ENCODE measurements at regions not wholly inside any gene's neighbourhood (a gene's known extent, or its start where the extent isn't known, plus 50 kb on each side); places are given as distances from the start of the nearest gene placed in this dataset.

DNA sequence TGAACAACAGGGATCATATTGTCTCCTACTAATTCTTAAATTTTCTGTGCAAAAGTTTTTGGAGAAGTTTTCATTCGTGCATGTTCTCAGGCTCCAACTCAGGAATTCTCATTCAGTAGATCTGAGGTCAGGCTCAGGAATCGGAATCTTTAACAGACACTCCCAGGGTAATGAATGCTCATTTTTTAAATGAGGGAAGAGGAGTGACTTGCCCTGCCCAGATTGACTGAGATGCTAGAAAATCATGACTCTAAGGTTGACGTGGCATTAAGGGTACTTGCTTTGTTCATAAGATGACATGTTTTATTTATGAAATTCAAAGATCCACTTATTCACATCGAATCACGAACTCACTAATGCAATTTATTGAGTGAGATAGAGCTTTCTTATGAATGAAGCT is 196.6 kb upstream of the NPVF start:
- Histone ChIP-seq H3K4me3 (ENCODE audit: low read depth in 1 of 2, low read length in 2 of 2) (no peak overlapping the region), H3K27me3 (ENCODE audit: control insufficient read depth in 1 of 2, insufficient read depth in 2 of 2, low read length in 2 of 2) (no peaks in the 10 kb centered on the region), H3K4me1 (ENCODE audit: control insufficient read depth in 2 of 2, insufficient read depth in 2 of 2, low read length in 1 of 2) (no peaks in the 10 kb centered on the region), H3K27ac (ENCODE audit: low read depth in 2 of 2, low read length in 1 of 2) (no peak overlapping the region), H3K36me3 (ENCODE audit: control insufficient read depth in 2 of 2, insufficient read depth in 2 of 2, low read length in 1 of 2) (peaks cover 0 to 2% of the 10 kb centered on the region in 2 donors), H3K9me3 (ENCODE audit: control insufficient read depth in 2 of 2, insufficient read depth in 1 of 2, low read depth in 1 of 2, low read length in 1 of 2) (no peaks in the 10 kb centered on the region)
- WGBS, 2 donors: 80 to 85% methylated on average over 5 of the region's 5 CpGs

- no peaks in the 10 kb centered on the region for H3K9me3 ChIP-seq (ENCODE audit: control insufficient read depth in 2 of 2, insufficient read depth in 1 of 2, low read depth in 1 of 2, low read length in 1 of 2)
- H3K27me3 ChIP-seq (ENCODE audit: control insufficient read depth in 1 of 2, insufficient read depth in 2 of 2, low read length in 2 of 2): no peaks in the 10 kb centered on the region
- no peaks in the 10 kb centered on the region for H3K36me3 ChIP-seq (ENCODE audit: control insufficient read depth in 2 of 2, insufficient read depth in 2 of 2, low read length in 1 of 2)
- no peaks in the 10 kb centered on the region for H3K4me1 ChIP-seq (ENCODE audit: control insufficient read depth in 2 of 2, insufficient read depth in 2 of 2, low read length in 1 of 2)
- H3K27ac ChIP-seq (ENCODE audit: low read depth in 2 of 2, low read length in 1 of 2): no peak overlapping the region
- no peak overlapping the region for H3K4me3 ChIP-seq (ENCODE audit: low read depth in 1 of 2, low read length in 2 of 2)
- whole genome bisulfite sequencing, 2 donors: 47 to 71% methylated on average over 1 of the region's 1 CpG
Observed at GRCh38 chr7:25427721-25428120, 199.4 kb upstream of the NPVF start.

DNA sequence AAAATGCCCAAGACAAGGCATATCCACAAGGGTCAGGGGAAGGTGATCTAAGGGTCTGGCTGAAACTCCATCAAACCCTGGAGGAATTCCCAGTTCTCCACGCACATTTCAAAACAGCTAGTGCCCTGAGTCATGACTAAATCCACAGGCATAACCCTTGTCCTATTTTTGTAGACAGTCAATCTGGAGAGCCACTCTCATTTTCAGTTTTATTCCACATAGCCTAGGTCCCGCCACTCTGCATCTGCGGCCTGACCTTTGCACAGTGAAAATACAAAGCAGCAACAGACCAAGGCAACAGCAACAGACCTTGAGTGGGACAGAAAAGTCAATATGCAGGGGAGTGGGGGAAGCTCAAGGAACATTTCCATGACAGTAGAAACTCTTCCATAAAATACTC is 201.4 kb upstream of the NPVF start:
- no peak overlapping the region for H3K27ac ChIP-seq (ENCODE audit: low read depth in 2 of 2, low read length in 1 of 2)
- H3K4me1 ChIP-seq (ENCODE audit: control insufficient read depth in 2 of 2, insufficient read depth in 2 of 2, low read length in 1 of 2): no peaks in the 10 kb centered on the region
- 62 to 67% methylated on average over 3 of the region's 3 CpGs for WGBS, 2 donors
- H3K4me3 ChIP-seq (ENCODE audit: low read depth in 1 of 2, low read length in 2 of 2): no peak overlapping the region
- H3K9me3 ChIP-seq (ENCODE audit: control insufficient read depth in 2 of 2, insufficient read depth in 1 of 2, low read depth in 1 of 2, low read length in 1 of 2): no peaks in the 10 kb centered on the region
- no peaks in the 10 kb centered on the region for H3K36me3 ChIP-seq (ENCODE audit: control insufficient read depth in 2 of 2, insufficient read depth in 2 of 2, low read length in 1 of 2)
- no peaks in the 10 kb centered on the region for H3K27me3 ChIP-seq (ENCODE audit: control insufficient read depth in 1 of 2, insufficient read depth in 2 of 2, low read length in 2 of 2)

DNA sequence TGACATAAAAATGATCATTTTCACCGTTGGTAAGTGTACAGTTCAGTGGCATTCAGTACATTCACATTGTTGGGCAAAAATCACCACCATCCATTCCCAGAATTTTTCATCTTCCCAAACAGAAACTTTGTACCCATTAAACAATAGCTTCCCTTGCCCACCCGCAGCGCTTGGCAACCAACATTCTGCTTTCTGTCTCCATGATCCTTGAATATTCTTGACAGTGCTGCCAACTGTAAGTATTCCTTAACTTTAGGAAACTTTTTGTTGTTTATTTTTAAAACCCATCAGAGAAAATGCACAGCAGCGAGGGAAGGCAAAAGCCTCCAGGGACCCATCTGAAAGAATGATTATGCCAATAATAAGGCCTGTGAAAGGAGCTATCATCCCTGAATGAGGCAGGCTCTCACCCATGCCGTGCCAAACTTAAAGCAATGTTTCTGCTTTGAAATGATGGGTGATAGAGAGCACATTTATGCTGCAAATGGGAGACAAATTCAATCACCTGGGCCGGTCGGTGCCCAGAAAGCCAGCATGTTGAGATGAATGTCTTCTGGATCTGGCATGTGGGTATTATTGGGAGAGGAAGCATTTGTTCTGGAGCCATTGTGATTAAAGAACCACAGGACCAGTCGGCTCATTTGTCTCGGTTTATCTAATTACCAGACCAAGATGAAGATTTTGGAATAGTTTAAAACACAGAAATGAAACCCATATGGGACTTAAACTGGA is 202.1 kb upstream of the NPVF start:
- WGBS, 2 donors: 78 to 82% methylated on average over 9 of the region's 9 CpGs
- H3K27ac ChIP-seq (ENCODE audit: low read depth in 2 of 2, low read length in 1 of 2): no peak overlapping the region
- no peaks in the 10 kb centered on the region for H3K36me3 ChIP-seq (ENCODE audit: control insufficient read depth in 2 of 2, insufficient read depth in 2 of 2, low read length in 1 of 2)
- no peaks in the 10 kb centered on the region for H3K27me3 ChIP-seq (ENCODE audit: control insufficient read depth in 1 of 2, insufficient read depth in 2 of 2, low read length in 2 of 2)
- H3K4me1 ChIP-seq (ENCODE audit: control insufficient read depth in 2 of 2, insufficient read depth in 2 of 2, low read length in 1 of 2): no peaks in the 10 kb centered on the region
- no peaks in the 10 kb centered on the region for H3K9me3 ChIP-seq (ENCODE audit: control insufficient read depth in 2 of 2, insufficient read depth in 1 of 2, low read depth in 1 of 2, low read length in 1 of 2)
- H3K4me3 ChIP-seq (ENCODE audit: low read depth in 1 of 2, low read length in 2 of 2): no peak overlapping the region

DNA sequence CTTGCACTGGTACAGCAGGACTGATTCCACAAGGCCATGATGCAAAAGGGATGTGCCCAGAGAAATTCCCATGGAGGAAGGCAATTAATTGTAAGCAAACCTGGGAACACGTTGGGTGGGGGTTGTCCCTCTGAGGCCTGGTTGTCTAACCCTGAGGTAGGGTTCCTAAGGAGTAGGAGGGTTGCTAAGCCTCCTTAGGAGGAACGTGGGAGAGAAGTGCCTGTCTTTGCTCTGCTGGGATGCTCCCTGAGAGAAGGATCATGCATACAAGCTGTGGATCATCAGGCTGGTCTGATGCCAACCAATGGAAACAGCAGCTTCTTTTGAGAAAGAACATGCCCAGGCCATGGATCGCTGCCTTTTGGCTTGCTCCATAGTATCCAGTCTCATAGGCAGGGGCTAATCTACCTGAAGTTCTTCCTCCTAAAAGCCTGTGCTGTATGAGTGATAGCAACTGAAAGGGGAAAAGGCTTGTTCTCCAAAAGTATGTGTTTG is 203.7 kb upstream of the NPVF start:
- Histone ChIP-seq H3K9me3 (ENCODE audit: control insufficient read depth in 2 of 2, insufficient read depth in 1 of 2, low read depth in 1 of 2, low read length in 1 of 2) (no peaks in the 10 kb centered on the region), H3K27ac (ENCODE audit: low read depth in 2 of 2, low read length in 1 of 2) (no peak overlapping the region), H3K4me1 (ENCODE audit: control insufficient read depth in 2 of 2, insufficient read depth in 2 of 2, low read length in 1 of 2) (no peaks in the 10 kb centered on the region), H3K36me3 (ENCODE audit: control insufficient read depth in 2 of 2, insufficient read depth in 2 of 2, low read length in 1 of 2) (no peaks in the 10 kb centered on the region), H3K27me3 (ENCODE audit: control insufficient read depth in 1 of 2, insufficient read depth in 2 of 2, low read length in 2 of 2) (no peaks in the 10 kb centered on the region), H3K4me3 (ENCODE audit: low read depth in 1 of 2, low read length in 2 of 2) (no peak overlapping the region)
- WGBS, 2 donors: 64 to 65% methylated on average over 3 of the region's 3 CpGs

DNA sequence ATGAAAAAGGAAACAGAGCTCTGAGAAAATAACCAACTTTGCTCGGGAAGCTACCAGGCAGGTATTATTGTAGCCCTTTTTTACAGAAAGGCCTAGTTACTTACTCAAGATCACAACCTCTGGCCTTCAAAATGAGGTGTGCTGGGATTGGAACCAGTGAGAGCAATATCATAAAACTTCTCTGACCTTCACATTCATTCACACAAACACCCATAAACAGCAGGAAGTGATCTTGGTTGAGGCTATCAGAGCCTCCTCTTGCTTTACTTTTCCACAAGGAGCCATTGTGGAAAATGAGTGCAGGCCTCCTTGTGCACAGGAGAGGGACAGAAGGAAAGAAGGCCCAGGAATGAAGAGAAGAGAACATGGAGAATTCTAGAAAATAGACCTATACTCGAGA is 204.5 kb upstream of the NPVF start:
- Histone ChIP-seq H3K27me3 (ENCODE audit: control insufficient read depth in 1 of 2, insufficient read depth in 2 of 2, low read length in 2 of 2) (no peaks in the 10 kb centered on the region), H3K27ac (ENCODE audit: low read depth in 2 of 2, low read length in 1 of 2) (no peak overlapping the region), H3K4me1 (ENCODE audit: control insufficient read depth in 2 of 2, insufficient read depth in 2 of 2, low read length in 1 of 2) (no peaks in the 10 kb centered on the region), H3K4me3 (ENCODE audit: low read depth in 1 of 2, low read length in 2 of 2) (no peak overlapping the region), H3K36me3 (ENCODE audit: control insufficient read depth in 2 of 2, insufficient read depth in 2 of 2, low read length in 1 of 2) (no peaks in the 10 kb centered on the region), H3K9me3 (ENCODE audit: control insufficient read depth in 2 of 2, insufficient read depth in 1 of 2, low read depth in 1 of 2, low read length in 1 of 2) (no peaks in the 10 kb centered on the region)
- 82 to 86% methylated on average over 2 of the region's 2 CpGs for WGBS, 2 donors

DNA sequence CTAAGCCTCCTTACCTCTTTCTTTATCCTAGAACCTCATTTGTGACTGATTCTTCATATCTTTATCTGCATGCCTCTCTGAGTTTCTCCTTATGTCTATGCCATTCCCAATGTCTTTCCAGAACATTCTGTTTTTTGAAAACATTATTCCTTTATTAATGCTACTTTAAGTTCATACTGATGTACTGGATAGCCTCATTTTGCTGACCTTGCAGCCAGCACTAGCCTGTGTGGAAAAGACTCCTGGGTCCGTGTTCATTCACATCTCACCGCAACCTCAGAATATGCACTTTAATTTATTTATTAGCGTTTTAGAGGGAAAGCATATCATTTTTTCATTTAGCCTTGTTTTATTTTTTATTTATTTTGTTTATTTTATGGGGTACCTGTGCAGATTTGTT is 208.1 kb upstream of the NPVF start:
- no peaks in the 10 kb centered on the region for H3K36me3 ChIP-seq (ENCODE audit: control insufficient read depth in 2 of 2, insufficient read depth in 2 of 2, low read length in 1 of 2)
- 91 to 92% methylated on average over 3 of the region's 3 CpGs for WGBS, 2 donors
- no peaks in the 10 kb centered on the region for H3K4me1 ChIP-seq (ENCODE audit: control insufficient read depth in 2 of 2, insufficient read depth in 2 of 2, low read length in 1 of 2)
- H3K27me3 ChIP-seq (ENCODE audit: control insufficient read depth in 1 of 2, insufficient read depth in 2 of 2, low read length in 2 of 2): no peaks in the 10 kb centered on the region
- H3K9me3 ChIP-seq (ENCODE audit: control insufficient read depth in 2 of 2, insufficient read depth in 1 of 2, low read depth in 1 of 2, low read length in 1 of 2): no peaks in the 10 kb centered on the region
- no peak overlapping the region for H3K27ac ChIP-seq (ENCODE audit: low read depth in 2 of 2, low read length in 1 of 2)
- no peak overlapping the region for H3K4me3 ChIP-seq (ENCODE audit: low read depth in 1 of 2, low read length in 2 of 2)

- Histone ChIP-seq H3K9me3 (ENCODE audit: control insufficient read depth in 2 of 2, insufficient read depth in 1 of 2, low read depth in 1 of 2, low read length in 1 of 2) (no peaks in the 10 kb centered on the region), H3K36me3 (ENCODE audit: control insufficient read depth in 2 of 2, insufficient read depth in 2 of 2, low read length in 1 of 2) (no peaks in the 10 kb centered on the region), H3K27ac (ENCODE audit: low read depth in 2 of 2, low read length in 1 of 2) (no peak overlapping the region), H3K4me1 (ENCODE audit: control insufficient read depth in 2 of 2, insufficient read depth in 2 of 2, low read length in 1 of 2) (no peaks in the 10 kb centered on the region), H3K4me3 (ENCODE audit: low read depth in 1 of 2, low read length in 2 of 2) (no peak overlapping the region), H3K27me3 (ENCODE audit: control insufficient read depth in 1 of 2, insufficient read depth in 2 of 2, low read length in 2 of 2) (no peaks in the 10 kb centered on the region)
Observed at GRCh38 chr7:25437308-25437707, 209.0 kb upstream of the NPVF start.

DNA sequence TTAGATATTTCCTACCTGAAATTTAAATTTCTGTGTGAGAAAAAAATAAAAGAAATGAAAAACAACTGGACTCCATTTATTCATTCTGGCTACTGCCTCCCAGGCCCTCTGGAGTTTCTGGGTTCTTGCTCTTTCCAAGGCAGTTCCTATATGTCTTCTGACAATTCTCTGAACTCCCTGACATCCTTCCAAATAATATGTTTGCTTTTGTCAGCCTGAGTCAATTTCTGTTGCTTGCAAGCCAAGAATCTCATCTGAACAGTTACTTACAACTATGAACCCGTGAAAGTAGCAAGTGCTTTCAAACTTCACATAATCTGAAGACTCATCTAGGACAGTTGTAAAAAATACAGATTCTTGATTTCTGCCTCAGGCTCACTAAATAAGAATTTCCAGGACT is 216.7 kb upstream of the NPVF start:
- H3K27ac ChIP-seq (ENCODE audit: low read depth in 2 of 2, low read length in 1 of 2): no peak overlapping the region
- no peaks in the 10 kb centered on the region for H3K27me3 ChIP-seq (ENCODE audit: control insufficient read depth in 1 of 2, insufficient read depth in 2 of 2, low read length in 2 of 2)
- H3K4me3 ChIP-seq (ENCODE audit: low read depth in 1 of 2, low read length in 2 of 2): no peak overlapping the region
- WGBS, 2 donors: 32 to 37% methylated on average over 1 of the region's 1 CpG
- no peaks in the 10 kb centered on the region for H3K36me3 ChIP-seq (ENCODE audit: control insufficient read depth in 2 of 2, insufficient read depth in 2 of 2, low read length in 1 of 2)
- no peaks in the 10 kb centered on the region for H3K4me1 ChIP-seq (ENCODE audit: control insufficient read depth in 2 of 2, insufficient read depth in 2 of 2, low read length in 1 of 2)
- H3K9me3 ChIP-seq (ENCODE audit: control insufficient read depth in 2 of 2, insufficient read depth in 1 of 2, low read depth in 1 of 2, low read length in 1 of 2): peaks cover 0 to 4% of the 10 kb centered on the region in 2 donors

DNA sequence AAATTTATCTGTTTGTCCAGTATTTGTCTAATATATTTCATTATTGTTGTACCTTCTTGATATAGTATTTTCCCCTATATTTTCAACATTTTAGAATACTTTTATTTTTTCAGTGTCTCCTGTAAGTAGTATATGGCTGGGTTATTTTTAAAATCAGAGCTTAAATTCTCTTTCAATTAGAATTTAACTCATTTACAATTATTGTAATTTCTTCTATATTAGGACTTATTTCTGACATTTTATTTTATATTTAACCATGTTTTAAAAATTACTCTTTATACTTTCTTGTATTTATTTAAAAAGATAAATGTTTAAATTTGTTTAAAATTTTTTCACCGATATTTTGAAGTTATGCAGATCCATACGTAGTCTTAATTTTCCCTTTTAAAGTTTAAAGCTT is 220.0 kb upstream of the NPVF start:
- Histone ChIP-seq H3K27me3 (ENCODE audit: control insufficient read depth in 1 of 2, insufficient read depth in 2 of 2, low read length in 2 of 2) (no peaks in the 10 kb centered on the region), H3K36me3 (ENCODE audit: control insufficient read depth in 2 of 2, insufficient read depth in 2 of 2, low read length in 1 of 2) (no peaks in the 10 kb centered on the region), H3K9me3 (ENCODE audit: control insufficient read depth in 2 of 2, insufficient read depth in 1 of 2, low read depth in 1 of 2, low read length in 1 of 2) (peaks cover 0 to 4% of the 10 kb centered on the region in 2 donors), H3K4me1 (ENCODE audit: control insufficient read depth in 2 of 2, insufficient read depth in 2 of 2, low read length in 1 of 2) (no peaks in the 10 kb centered on the region), H3K27ac (ENCODE audit: low read depth in 2 of 2, low read length in 1 of 2) (no peak overlapping the region), H3K4me3 (ENCODE audit: low read depth in 1 of 2, low read length in 2 of 2) (no peak overlapping the region)
- 98 to 99% methylated on average over 2 of the region's 2 CpGs for WGBS, 2 donors

All from esophagus (tissue), 2 donors.